ENCODE measurements at regions not wholly inside any gene's neighbourhood (a gene's known extent, or its start where the extent isn't known, plus 50 kb on each side); places are given as distances from the start of the nearest gene placed in this dataset.
"Not testable (repeated sequence)": the region's sequence is repeated elsewhere in the genome, so short reads cannot be mapped to it uniquely, and the experiment has no call there.

- not testable (repeated sequence) for DNase-seq (ENCODE audit: low read depth in 3 of 3, low spot score in 2 of 3)
These were observed 139.3 kb downstream of the ATXN7L3B start for GRCh38 chr12:74676955-74677354.

GRCh38 chr12:74685385-74685784 is 147.8 kb downstream of the ATXN7L3B start:
- no peak for DNase-seq (ENCODE audit: low read depth in 3 of 3, low spot score in 2 of 3)

- DNase-seq (ENCODE audit: low read depth in 3 of 3, low spot score in 2 of 3) = peak; percentile 9 to 40 (median 18)
These were observed 151.5 kb downstream of the ATXN7L3B start for GRCh38 chr12:74689071-74689655.

- no peak for DNase-seq (ENCODE audit: low read depth in 3 of 3, low spot score in 2 of 3)
These were observed 152.3 kb downstream of the ATXN7L3B start for GRCh38 chr12:74689929-74690328.

GRCh38 chr12:74719447-74719846 is 181.8 kb downstream of the ATXN7L3B start:
- DNase-seq (ENCODE audit: low read depth in 3 of 3, low spot score in 2 of 3) = no peak

- DNase-seq (ENCODE audit: low read depth in 3 of 3, low spot score in 2 of 3) = no peak
These were observed 185.1 kb downstream of the ATXN7L3B start for GRCh38 chr12:74722709-74723108.

- DNase-seq (ENCODE audit: low read depth in 3 of 3, low spot score in 2 of 3) = no peak
These were observed 187.5 kb downstream of the ATXN7L3B start for GRCh38 chr12:74725154-74725553.

- DNase-seq (ENCODE audit: low read depth in 3 of 3, low spot score in 2 of 3) = no peak
These were observed 190.4 kb downstream of the ATXN7L3B start for GRCh38 chr12:74728006-74728405.

GRCh38 chr12:74732164-74732784 is 194.6 kb downstream of the ATXN7L3B start:
- DNase-seq (ENCODE audit: low read depth in 3 of 3, low spot score in 2 of 3) = no peak

- DNase-seq (ENCODE audit: low read depth in 3 of 3, low spot score in 2 of 3) = no peak
These were observed 195.2 kb downstream of the ATXN7L3B start for GRCh38 chr12:74732826-74733225.

GRCh38 chr12:74741112-74741511 is 203.5 kb downstream of the ATXN7L3B start:
- DNase-seq (ENCODE audit: low read depth in 3 of 3, low spot score in 2 of 3) = no peak

GRCh38 chr12:74747305-74747704 is 209.7 kb downstream of the ATXN7L3B start:
- no peak for DNase-seq (ENCODE audit: low read depth in 3 of 3, low spot score in 2 of 3)

- no peak for DNase-seq (ENCODE audit: low read depth in 3 of 3, low spot score in 2 of 3)
These were observed 213.8 kb downstream of the ATXN7L3B start for GRCh38 chr12:74751441-74751840.

- no peak for DNase-seq (ENCODE audit: low read depth in 3 of 3, low spot score in 2 of 3)
These were observed 214.6 kb downstream of the ATXN7L3B start for GRCh38 chr12:74752215-74752614.

GRCh38 chr12:74770552-74770951 is 232.9 kb downstream of the ATXN7L3B start:
- no peak for DNase-seq (ENCODE audit: low read depth in 3 of 3, low spot score in 2 of 3)

GRCh38 chr12:74775276-74775675 is 237.6 kb downstream of the ATXN7L3B start:
- DNase-seq (ENCODE audit: low read depth in 3 of 3, low spot score in 2 of 3) = no peak

GRCh38 chr12:74776378-74776777 is 238.7 kb downstream of the ATXN7L3B start:
- no peak for DNase-seq (ENCODE audit: low read depth in 3 of 3, low spot score in 2 of 3)

- no peak for DNase-seq (ENCODE audit: low read depth in 3 of 3, low spot score in 2 of 3)
These were observed 242.7 kb downstream of the ATXN7L3B start for GRCh38 chr12:74780182-74780849.

GRCh38 chr12:74780850-74781241 is 243.2 kb downstream of the ATXN7L3B start:
- not testable (repeated sequence) for DNase-seq (ENCODE audit: low read depth in 3 of 3, low spot score in 2 of 3)

- no peak for DNase-seq (ENCODE audit: low read depth in 3 of 3, low spot score in 2 of 3)
These were observed 244.4 kb downstream of the ATXN7L3B start for GRCh38 chr12:74781991-74782485.

- no peak for DNase-seq (ENCODE audit: low read depth in 3 of 3, low spot score in 2 of 3)
These were observed 253.3 kb downstream of the ATXN7L3B start for GRCh38 chr12:74790931-74791330.

GRCh38 chr12:74791365-74791764 is 253.7 kb downstream of the ATXN7L3B start:
- DNase-seq (ENCODE audit: low read depth in 3 of 3, low spot score in 2 of 3) = no peak

Measured in right renal cortex interstitium (tissue), 3 donors.